Endothelial cell (in vitro differentiated cells): ENCODE measurements at regions not wholly inside any gene's neighbourhood (a gene's known extent, or its start where the extent isn't known, plus 50 kb on each side); places are given as distances from the start of the nearest gene placed in this dataset.

Experiments
- DNase-seq: peaks from one replicate; pipeline ENCODE4 v3.0.0; 2021; ENCODE audit warnings: low spot score
- H3K27ac Mint-ChIP-seq: one replicate; pipeline ENCODE4 v1.8.0; 2021; ENCODE audit warnings: mixed read lengths, inconsistent platforms; ENCODE audit not compliant: unreplicated experiment
- H3K27me3 Mint-ChIP-seq: one replicate; pipeline ENCODE4 v1.8.0; 2021; ENCODE audit warnings: mild to moderate bottlenecking, moderate library complexity, mixed read lengths, inconsistent platforms; ENCODE audit not compliant: unreplicated experiment
- H3K36me3 Mint-ChIP-seq: one replicate; pipeline ENCODE4 v1.8.0; 2021; ENCODE audit warnings: mild to moderate bottlenecking, low read depth, mixed read lengths, inconsistent platforms; ENCODE audit not compliant: unreplicated experiment
- H3K4me1 Mint-ChIP-seq: one replicate; pipeline ENCODE4 v1.8.0; 2021; ENCODE audit warnings: mild to moderate bottlenecking, mixed read lengths, inconsistent platforms; ENCODE audit not compliant: unreplicated experiment
- H3K4me3 Mint-ChIP-seq: one replicate; pipeline ENCODE4 v1.8.0; 2021; ENCODE audit warnings: mild to moderate bottlenecking, mixed read lengths, inconsistent platforms; ENCODE audit not compliant: unreplicated experiment
- H3K9me3 Mint-ChIP-seq: one replicate; pipeline ENCODE4 v1.8.0; 2021; ENCODE audit warnings: mixed read lengths, inconsistent platforms; ENCODE audit not compliant: unreplicated experiment
- TF ChIP-seq, protein P1 (sequence below): fragments of 200-600 bp; sonication (generic); IDR thresholded peaks from one replicate; pipeline ENCODE4 v1.5.0; 2021; ENCODE audit warnings: antibody characterized with exemption; ENCODE audit not compliant: unreplicated experiment

- TF ChIP-seq, protein P1, sequence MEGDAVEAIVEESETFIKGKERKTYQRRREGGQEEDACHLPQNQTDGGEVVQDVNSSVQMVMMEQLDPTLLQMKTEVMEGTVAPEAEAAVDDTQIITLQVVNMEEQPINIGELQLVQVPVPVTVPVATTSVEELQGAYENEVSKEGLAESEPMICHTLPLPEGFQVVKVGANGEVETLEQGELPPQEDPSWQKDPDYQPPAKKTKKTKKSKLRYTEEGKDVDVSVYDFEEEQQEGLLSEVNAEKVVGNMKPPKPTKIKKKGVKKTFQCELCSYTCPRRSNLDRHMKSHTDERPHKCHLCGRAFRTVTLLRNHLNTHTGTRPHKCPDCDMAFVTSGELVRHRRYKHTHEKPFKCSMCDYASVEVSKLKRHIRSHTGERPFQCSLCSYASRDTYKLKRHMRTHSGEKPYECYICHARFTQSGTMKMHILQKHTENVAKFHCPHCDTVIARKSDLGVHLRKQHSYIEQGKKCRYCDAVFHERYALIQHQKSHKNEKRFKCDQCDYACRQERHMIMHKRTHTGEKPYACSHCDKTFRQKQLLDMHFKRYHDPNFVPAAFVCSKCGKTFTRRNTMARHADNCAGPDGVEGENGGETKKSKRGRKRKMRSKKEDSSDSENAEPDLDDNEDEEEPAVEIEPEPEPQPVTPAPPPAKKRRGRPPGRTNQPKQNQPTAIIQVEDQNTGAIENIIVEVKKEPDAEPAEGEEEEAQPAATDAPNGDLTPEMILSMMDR: no peak
- H3K4me3 Mint-ChIP-seq: no peak overlapping the region
- H3K9me3 Mint-ChIP-seq: no peaks in the 10 kb centered on the region
- H3K27ac Mint-ChIP-seq: no peak overlapping the region
- DNase-seq: no peak
- H3K27me3 Mint-ChIP-seq: no peaks in the 10 kb centered on the region
- peaks cover 8% of the 10 kb centered on the region for H3K4me1 Mint-ChIP-seq
- no peaks in the 10 kb centered on the region for H3K36me3 Mint-ChIP-seq
Measured at GRCh38 chr1:100627936-100628335, 90.0 kb downstream of the GPR88 start.

DNA sequence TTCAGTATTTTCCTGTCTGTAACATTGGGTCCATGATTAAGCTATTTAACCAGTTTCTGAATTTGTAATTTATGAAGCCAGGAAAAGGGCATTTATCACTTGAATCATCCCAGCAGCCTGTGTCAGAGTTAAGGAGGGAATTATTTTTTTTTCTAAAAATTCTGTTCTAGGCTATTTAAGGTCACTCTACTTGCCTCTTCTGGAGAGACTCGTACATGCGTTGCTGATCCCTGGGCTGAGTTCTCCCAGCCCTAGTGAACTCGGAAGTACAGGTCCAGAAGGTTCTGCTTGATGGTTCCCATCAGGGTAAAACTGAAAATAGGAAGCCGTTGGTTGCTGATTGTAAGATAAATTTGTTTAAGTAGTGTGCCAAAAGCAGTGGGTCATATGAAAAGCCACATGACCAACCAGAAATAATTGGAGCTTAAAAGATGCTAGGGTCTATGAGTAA is 90.7 kb downstream of the GPR88 start:
- no peak overlapping the region for H3K27ac Mint-ChIP-seq

GRCh38 chr1:100629391-100629790 is 90.2 kb upstream of the VCAM1 start:
- H3K4me3 Mint-ChIP-seq: no peak overlapping the region
- no peaks in the 10 kb centered on the region for H3K9me3 Mint-ChIP-seq
- TF ChIP-seq, protein P1: no peak
- H3K36me3 Mint-ChIP-seq: no peaks in the 10 kb centered on the region
- H3K4me1 Mint-ChIP-seq: peaks cover 8% of the 10 kb centered on the region
- H3K27me3 Mint-ChIP-seq: no peaks in the 10 kb centered on the region
- no peak for DNase-seq
- no peak overlapping the region for H3K27ac Mint-ChIP-seq

More for the DNA sequence above, 90.7 kb downstream of the GPR88 start:
- Mint-ChIP-seq H3K36me3 (no peaks in the 10 kb centered on the region), H3K9me3 (no peaks in the 10 kb centered on the region), H3K4me3 (no peak overlapping the region), H3K27me3 (no peaks in the 10 kb centered on the region), H3K4me1 (peaks cover 8% of the 10 kb centered on the region)
- no peak for DNase-seq
- TF ChIP-seq, protein P1: no peak

DNA sequence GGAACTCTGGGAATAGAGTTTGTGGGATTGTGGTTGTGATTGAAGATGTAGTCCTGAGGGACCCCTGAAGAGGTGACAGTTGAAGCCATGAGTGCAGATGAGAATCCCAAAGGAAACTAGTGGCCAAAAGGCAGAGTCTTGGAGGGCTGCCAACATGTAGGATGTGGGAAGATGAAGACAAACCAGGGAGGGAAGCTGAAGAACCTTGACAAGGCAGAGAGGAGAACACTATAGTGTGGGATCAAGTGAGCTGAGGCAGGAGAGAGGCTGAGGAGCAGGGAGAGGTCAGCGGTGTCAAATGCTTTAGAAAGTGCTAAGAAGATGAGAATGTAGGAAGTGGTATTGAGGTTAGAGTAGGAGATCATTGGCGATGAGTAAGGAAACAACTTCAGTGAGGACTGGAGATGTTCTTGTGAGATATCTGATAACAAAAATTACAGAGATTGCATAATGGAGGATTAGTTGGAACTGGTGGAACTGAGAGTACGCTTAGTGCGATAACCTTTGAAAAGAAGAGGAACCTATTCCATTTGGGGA is 88.5 kb upstream of the VCAM1 start:
- Mint-ChIP-seq H3K4me3 (no peak overlapping the region), H3K27me3 (no peaks in the 10 kb centered on the region), H3K4me1 (peaks cover 8% of the 10 kb centered on the region), H3K36me3 (no peaks in the 10 kb centered on the region), H3K27ac (no peak overlapping the region), H3K9me3 (no peaks in the 10 kb centered on the region)
- TF ChIP-seq, protein P1: no peak
- no peak for DNase-seq

GRCh38 chr1:100642826-100643225 is 76.7 kb upstream of the VCAM1 start:
- no peak for DNase-seq
- Mint-ChIP-seq H3K27ac (no peak overlapping the region), H3K27me3 (no peaks in the 10 kb centered on the region), H3K4me1 (no peaks in the 10 kb centered on the region), H3K9me3 (peaks cover 5% of the 10 kb centered on the region), H3K4me3 (no peak overlapping the region), H3K36me3 (no peaks in the 10 kb centered on the region)
- TF ChIP-seq, protein P1: no peak
